GM19035 (cell line): ENCODE measurements at regions not wholly inside any gene's neighbourhood (a gene's known extent, or its start where the extent isn't known, plus 50 kb on each side); places are given as distances from the start of the nearest gene placed in this dataset.

Source experiments
- ATAC-seq: cut with Tn5 transposase; IDR thresholded peaks from one replicate; pipeline ENCODE4 v1.9.1; 2021; ENCODE audit not compliant: unreplicated experiment

GRCh38 chr2:12389344-12390045 lies 327.2 kb upstream of the TRIB2 start:
- no peak for ATAC-seq

GRCh38 chr2:12391116-12391515 lies 325.6 kb upstream of the TRIB2 start:
- no peak for ATAC-seq

DNA sequence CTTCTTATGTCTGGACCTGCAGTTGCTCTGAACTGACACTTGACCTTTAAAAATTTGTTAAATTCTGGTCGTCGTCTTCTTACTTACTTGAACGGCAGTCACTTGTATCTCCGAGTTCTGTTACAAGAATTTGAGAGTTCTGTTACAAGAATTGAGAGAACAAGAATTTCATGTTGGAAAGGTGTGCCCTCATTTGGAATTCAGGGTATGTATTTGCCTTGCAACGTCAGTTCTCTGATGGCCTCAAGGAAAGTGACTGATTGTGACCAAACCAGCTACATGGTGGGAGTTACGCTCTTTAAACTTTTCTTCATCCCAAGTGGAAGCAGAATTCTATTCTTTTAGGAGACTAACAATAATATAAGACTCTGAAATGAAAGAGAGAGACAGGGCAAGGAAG lies 320.0 kb upstream of the TRIB2 start:
- no peak for ATAC-seq

GRCh38 chr2:12397854-12398253 lies 318.9 kb upstream of the TRIB2 start:
- peak; percentile 52 for ATAC-seq

DNA sequence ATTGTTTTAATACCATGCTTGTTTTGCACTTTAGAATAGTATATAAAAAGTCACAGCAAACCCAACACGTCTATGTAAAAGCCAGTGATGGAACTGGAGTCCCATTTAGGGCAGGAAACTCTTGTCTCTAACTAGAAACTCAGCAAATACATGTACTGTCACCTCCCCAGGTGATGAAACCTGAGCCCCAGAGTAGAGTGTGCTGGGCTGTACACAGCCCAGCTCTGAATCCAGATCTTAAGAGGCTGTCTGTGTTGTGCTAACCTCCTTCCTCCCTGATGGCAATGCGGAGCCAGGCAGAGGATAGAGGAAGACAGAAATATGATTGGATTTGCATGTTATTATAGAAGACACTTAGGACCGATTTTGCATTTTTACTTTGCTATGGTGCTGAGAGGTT lies 317.5 kb upstream of the TRIB2 start:
- no peak for ATAC-seq

DNA sequence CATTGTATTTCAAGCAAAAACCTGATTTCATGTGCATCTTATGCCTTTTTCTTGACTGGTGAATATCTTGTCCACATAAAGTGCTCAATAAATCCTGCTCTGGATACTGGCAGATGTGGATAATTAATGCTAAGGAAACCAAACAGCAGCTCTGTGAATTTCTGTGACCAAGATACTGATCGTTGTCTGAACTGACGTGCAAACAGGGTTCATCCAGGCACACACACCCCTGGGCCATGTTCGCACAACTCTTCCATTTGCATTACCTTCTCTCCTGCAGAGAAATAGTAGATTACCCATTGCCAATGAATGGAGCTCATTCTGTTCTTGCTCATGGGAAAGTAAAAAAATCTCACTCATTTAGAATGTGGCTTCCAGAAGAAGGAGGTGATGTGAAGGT lies 316.2 kb upstream of the TRIB2 start:
- ATAC-seq, result no peak

DNA sequence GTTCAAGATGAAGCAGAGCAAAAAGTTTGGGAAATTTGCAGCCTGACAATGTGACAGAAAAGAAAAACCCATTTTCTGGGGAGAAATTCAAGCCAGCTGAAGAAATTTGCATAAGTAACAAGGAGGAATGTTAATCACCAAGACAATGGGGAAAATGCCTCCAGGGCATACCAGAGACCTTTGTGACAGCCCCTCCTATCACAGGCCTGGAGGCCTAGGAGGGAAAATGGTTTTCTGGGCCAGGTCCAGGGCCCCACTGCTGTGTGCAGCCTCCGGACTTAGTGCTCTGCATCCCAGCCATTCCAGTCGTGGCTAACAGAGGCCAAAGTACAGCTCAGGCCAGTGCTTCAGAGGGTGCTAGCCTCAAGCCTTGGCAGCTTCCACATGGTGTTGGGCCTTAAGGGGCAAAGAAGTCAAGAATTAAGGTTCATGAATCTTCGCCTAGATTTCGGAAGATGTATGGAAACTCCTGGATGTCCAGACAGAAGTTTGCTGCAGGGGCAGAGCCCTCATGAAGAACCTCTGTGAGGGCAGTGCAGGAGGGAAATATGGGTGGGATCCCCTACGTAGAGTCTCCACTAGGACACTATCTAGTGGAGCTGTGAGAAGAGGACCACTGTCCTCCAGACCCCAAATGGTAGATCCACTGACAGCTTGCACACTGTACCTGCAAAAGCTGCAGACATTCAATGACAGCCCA lies 314.1 kb upstream of the TRIB2 start:
- ATAC-seq, result no peak

DNA sequence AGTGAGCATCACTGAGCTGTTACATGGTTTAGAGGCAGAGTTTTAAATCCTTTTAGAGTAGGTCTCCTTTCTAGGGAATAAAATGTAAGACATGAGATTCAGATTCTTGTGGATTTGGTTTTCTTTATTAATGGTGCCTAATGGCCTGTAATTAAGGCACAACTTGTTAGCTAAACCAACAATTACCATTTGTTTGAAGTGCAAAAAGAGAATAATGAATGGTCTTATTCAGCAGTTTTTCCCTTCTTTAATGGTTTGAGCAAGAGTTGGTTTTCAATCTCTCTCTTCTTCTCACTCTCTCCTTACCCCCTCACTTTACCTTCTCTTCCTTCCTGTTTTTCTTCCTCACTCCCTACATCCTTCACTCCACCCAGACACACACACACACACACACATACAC lies 312.2 kb upstream of the TRIB2 start:
- no peak for ATAC-seq

DNA sequence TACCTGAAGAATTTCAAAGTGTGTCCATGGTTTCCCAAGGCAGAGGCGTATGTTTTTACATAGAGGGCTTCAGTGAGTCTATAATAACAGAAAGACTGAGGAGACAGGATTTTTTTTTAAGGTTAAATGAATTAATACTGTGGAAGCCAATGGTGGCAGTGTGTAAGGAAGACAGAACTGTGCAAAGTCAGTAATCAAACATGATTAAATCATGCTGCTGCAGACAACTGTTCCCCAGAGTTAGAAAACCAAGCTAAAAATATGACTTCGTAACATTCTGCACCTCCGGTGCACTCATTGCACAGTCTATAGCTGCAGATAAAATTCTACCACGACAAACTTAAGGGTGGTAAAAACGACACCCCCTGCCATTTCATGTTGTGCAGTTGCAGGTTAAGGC lies 309.6 kb upstream of the TRIB2 start:
- ATAC-seq, result no peak

GRCh38 chr2:12412898-12413305 lies 303.8 kb upstream of the TRIB2 start:
- peak; percentile 69 for ATAC-seq

DNA sequence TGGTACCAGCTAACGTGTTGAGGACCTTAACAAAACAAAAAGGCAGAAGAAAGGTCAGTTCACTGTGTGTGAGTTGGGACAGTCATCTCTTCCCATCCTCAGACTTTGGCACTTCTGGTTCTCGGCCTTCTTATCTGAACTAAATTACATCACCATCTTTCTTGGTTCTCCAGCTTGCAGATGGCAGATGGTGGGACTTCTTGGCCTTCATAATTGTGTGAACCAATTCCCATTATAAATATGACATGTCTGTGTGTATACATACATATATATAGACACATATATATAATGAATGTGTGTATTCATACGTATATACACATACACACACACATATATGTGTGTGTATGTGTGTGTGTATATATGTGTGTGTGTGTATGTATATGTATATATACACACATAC lies 301.2 kb upstream of the TRIB2 start:
- ATAC-seq, result no peak

GRCh38 chr2:12416600-12416999 lies 300.1 kb upstream of the TRIB2 start:
- ATAC-seq, result peak; percentile 51

GRCh38 chr2:12417786-12418185 lies 298.9 kb upstream of the TRIB2 start:
- ATAC-seq, result no peak

GRCh38 chr2:12419803-12420202 lies 296.9 kb upstream of the TRIB2 start:
- ATAC-seq, result no peak

- no peak for ATAC-seq
Observed at GRCh38 chr2:12421046-12421445, 295.7 kb upstream of the TRIB2 start.

DNA sequence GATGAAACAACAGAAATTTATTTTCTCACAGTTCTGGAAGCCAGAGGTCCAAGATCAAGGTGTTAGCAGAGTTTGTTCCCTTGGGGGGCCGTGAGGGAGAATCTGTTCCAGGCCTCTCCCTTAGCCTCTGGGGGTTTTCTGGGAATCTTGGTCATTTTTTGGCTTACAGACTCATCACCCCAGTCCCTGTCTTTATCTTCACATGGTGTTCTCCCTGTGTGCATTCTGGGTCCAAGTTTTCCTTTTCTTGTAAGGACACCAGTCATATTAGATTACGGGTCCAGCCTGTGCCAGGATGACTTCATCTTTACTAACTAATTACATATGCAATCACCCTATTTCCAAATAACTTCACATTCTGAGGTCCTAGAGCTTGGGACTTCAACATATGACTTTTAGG lies 292.5 kb upstream of the TRIB2 start:
- ATAC-seq, result no peak

DNA sequence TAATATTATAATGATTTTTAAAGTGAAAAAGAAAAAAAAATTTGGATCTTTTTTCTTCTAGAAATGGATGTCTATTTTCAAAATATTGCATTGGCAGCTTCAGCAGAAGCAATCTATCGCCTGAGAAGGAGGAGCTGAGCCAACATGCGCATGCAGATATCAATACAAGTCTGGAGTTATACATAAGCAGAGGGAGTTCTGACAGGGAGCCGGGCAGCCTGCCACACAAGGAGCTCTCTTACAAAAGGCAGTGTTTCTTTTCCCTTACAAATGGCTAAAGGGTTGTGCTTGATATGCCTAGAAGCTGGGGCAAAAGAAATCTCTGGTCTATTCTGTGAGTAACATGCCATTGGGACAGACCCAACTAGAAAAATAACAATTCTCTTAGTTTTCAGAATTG lies 291.9 kb upstream of the TRIB2 start:
- ATAC-seq, result no peak

- no peak for ATAC-seq
Observed at GRCh38 chr2:12428324-12428723, 288.4 kb upstream of the TRIB2 start.

GRCh38 chr2:12428786-12429185 lies 287.9 kb upstream of the TRIB2 start:
- ATAC-seq, result no peak

- ATAC-seq, result no peak
Observed at GRCh38 chr2:12429779-12430406, 286.8 kb upstream of the TRIB2 start.

DNA sequence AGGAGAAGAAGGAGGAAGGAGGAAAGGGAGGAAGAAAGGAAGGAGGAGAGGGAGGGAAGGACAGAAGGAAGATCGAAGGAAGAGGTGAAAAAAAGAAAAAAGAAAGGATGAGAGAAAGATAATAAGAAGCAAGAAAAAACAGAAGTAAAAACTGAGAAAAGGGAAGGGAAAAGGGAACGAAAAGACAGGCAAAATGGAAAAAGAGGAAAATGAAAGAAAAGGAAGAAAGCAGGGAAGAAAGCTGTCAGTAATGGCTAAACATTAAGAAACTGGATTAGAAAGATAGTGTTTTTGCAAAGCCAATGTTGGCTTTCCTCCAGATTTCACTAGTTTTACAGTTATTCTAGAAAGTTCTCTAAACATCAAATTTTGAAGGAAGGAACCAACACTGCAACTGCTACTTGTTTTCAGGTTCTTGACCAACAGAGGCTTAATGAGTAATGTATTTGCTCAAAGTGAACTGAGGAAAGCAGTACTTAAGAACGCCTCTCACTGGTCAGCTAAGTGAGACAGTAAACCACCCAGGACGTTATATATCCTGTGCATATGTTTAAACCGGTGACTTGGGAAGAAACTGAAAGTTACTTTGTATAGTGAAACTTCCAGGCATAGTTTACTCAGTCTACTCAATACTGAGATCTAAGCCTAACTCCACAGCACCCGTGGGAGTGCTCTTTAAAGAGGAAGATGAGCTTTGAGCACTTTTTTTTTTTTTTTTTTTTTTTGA lies 286.2 kb upstream of the TRIB2 start:
- peak; percentile 97 for ATAC-seq
